Cardiac muscle cell (in vitro differentiated cells and primary cell): ENCODE measurements at regions not wholly inside any gene's neighbourhood (a gene's known extent, or its start where the extent isn't known, plus 50 kb on each side); places are given as distances from the start of the nearest gene placed in this dataset.
"Not testable (repeated sequence)": the region's sequence is repeated elsewhere in the genome, so short reads cannot be mapped to it uniquely, and the experiment has no call there.

ENCODE experiments used
- DNase-seq, 2 donors: peaks; one replicate each; pipeline versions ENCODE4 v3.0.0 to v3.0.0-alpha.2; 2010 to 2017; ENCODE audit warnings: low read depth in 1 of 2, low spot score in 1 of 2
- H3K27ac ChIP-seq: fragments of 200-600 bp; sonication (generic); 2 replicates; pipeline ENCODE4 v1.5.1; 2016
- H3K27me3 ChIP-seq: fragments of 200-600 bp; sonication (generic); 2 replicates; pipeline ENCODE4 v1.6.0; 2016; ENCODE audit warnings: control low read depth
- H3K36me3 ChIP-seq: fragments of 200-600 bp; sonication (generic); 2 replicates; pipeline ENCODE4 v1.5.1; 2016; ENCODE audit warnings: control low read depth
- H3K4me1 ChIP-seq: fragments of 200-600 bp; sonication (generic); 2 replicates; pipeline ENCODE4 v1.8.1; 2017; ENCODE audit warnings: low read depth, mild to moderate bottlenecking, mixed run types
- H3K4me3 ChIP-seq: fragments of 200-600 bp; sonication (generic); 2 replicates; pipeline ENCODE4 v1.5.1; 2016; ENCODE audit warnings: mild to moderate bottlenecking
- H3K9me3 ChIP-seq: fragments of 200-600 bp; sonication (generic); 2 replicates; pipeline ENCODE4 v1.5.1; 2017; ENCODE audit warnings: low read depth, mild to moderate bottlenecking, control low read depth
- CTCF ChIP-seq: IDR thresholded peaks from 2 replicates; pipeline ENCODE4 v1.5.1; 2012; ENCODE audit warnings: low read depth, mild to moderate bottlenecking, low read length

- Histone ChIP-seq H3K4me3 (no peak overlapping the region), H3K9me3 (no peaks in the 10 kb centered on the region), H3K27ac (no peak overlapping the region), H3K27me3 (no peaks in the 10 kb centered on the region), H3K36me3 (no peaks in the 10 kb centered on the region), H3K4me1 (no peaks in the 10 kb centered on the region)
- TF ChIP-seq CTCF: no peak
- no peak for DNase-seq
These were observed 118.8 kb downstream of the FSCB start for GRCh38 chr14:44388306-44388705.

- DNase-seq: no peak
- TF ChIP-seq CTCF: no peak
These were observed 121.2 kb downstream of the FSCB start for GRCh38 chr14:44385906-44386305.

GRCh38 chr14:44385296-44385695 is 121.8 kb downstream of the FSCB start:
- H3K27ac ChIP-seq, H3K27me3 ChIP-seq, H3K36me3 ChIP-seq, H3K4me1 ChIP-seq, DNase-seq, H3K9me3 ChIP-seq, H3K4me3 ChIP-seq: not testable (repeated sequence)

More at GRCh38 chr14:44385906-44386305, 121.2 kb downstream of the FSCB start:
- Histone ChIP-seq H3K36me3 (no peaks in the 10 kb centered on the region), H3K27ac (no peak overlapping the region), H3K9me3 (no peaks in the 10 kb centered on the region), H3K4me1 (no peaks in the 10 kb centered on the region), H3K4me3 (no peak overlapping the region), H3K27me3 (no peaks in the 10 kb centered on the region)

- H3K27ac ChIP-seq, H3K36me3 ChIP-seq, H3K27me3 ChIP-seq, DNase-seq, H3K4me1 ChIP-seq, H3K4me3 ChIP-seq, H3K9me3 ChIP-seq: not testable (repeated sequence)
These were observed 122.3 kb downstream of the FSCB start for GRCh38 chr14:44384601-44385293.

GRCh38 chr14:44384093-44384492 is 123.0 kb downstream of the FSCB start:
- no peak for TF ChIP-seq CTCF
- H3K27ac ChIP-seq: no peak overlapping the region
- no peak for DNase-seq
- no peak overlapping the region for H3K4me3 ChIP-seq
- H3K36me3 ChIP-seq: no peaks in the 10 kb centered on the region
- no peaks in the 10 kb centered on the region for H3K4me1 ChIP-seq
- no peaks in the 10 kb centered on the region for H3K27me3 ChIP-seq
- H3K9me3 ChIP-seq: no peaks in the 10 kb centered on the region

GRCh38 chr14:44383636-44384035 is 123.4 kb downstream of the FSCB start:
- Histone ChIP-seq H3K4me3 (no peak overlapping the region), H3K27me3 (no peaks in the 10 kb centered on the region), H3K27ac (no peak overlapping the region), H3K36me3 (no peaks in the 10 kb centered on the region), H3K9me3 (no peaks in the 10 kb centered on the region), H3K4me1 (no peaks in the 10 kb centered on the region)
- no peak for DNase-seq
- TF ChIP-seq CTCF: no peak
